ENCODE measurements at regions not wholly inside any gene's neighbourhood (a gene's known extent, or its start where the extent isn't known, plus 50 kb on each side); places are given as distances from the start of the nearest gene placed in this dataset.

DNA sequence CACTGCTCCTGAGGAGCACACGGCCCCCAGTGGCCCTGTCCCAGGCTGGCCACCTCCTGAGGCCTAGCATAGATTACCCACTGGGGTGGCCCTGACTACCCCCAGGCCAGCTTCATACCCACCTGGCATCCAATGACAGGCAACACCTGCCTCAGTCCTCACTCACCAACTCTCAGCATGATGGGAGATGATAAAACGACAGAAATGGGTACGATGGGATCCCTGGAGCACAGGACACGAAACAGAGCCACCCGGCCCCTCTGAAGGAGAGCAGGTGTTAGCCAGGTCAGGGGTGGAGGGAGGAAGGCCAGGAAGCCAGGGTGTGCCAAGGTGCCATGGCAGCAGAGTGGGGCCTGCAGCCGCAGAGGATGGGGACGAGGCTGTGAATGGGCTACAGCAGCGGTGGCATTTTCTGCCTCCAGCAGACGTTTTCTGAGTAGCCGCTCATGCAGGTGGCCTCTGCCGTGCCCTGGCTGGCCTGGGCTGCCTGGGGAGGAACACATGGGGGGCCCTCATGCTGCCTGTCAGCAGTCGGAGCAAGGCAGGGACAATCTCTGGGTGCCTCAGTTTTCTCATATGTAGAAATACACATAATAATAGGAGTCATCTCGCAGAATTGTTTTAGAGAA is 50.2 kb upstream of the FGF3 start:
- H3K27ac ChIP-seq, result no peak overlapping the region
- TF ChIP-seq, protein P1, sequence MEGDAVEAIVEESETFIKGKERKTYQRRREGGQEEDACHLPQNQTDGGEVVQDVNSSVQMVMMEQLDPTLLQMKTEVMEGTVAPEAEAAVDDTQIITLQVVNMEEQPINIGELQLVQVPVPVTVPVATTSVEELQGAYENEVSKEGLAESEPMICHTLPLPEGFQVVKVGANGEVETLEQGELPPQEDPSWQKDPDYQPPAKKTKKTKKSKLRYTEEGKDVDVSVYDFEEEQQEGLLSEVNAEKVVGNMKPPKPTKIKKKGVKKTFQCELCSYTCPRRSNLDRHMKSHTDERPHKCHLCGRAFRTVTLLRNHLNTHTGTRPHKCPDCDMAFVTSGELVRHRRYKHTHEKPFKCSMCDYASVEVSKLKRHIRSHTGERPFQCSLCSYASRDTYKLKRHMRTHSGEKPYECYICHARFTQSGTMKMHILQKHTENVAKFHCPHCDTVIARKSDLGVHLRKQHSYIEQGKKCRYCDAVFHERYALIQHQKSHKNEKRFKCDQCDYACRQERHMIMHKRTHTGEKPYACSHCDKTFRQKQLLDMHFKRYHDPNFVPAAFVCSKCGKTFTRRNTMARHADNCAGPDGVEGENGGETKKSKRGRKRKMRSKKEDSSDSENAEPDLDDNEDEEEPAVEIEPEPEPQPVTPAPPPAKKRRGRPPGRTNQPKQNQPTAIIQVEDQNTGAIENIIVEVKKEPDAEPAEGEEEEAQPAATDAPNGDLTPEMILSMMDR (conservative IDR thresholded peaks at IDR 0.05), result no peak

DNA sequence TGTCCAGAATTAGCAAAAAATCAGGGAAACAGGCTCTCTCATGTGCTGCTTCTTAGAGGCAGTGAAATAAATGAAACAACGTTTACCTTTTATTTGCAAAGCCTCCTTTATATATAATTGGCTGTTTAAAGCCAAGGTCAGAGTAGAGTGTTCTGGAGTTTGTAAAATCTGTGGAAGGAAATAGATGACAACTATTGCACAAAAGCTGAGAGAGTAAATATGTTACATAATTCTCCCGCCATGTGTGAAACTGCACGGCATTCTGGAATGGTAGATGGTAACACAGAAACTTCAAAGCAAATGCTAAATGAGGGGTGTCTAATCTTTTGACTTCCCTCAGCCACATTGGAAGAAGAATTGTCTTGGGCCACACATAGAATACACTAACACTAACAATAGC is 51.5 kb upstream of the FGF3 start:
- H3K27ac ChIP-seq, result no peak overlapping the region
- TF ChIP-seq, protein P1 (conservative IDR thresholded peaks at IDR 0.05), result no peak

DNA sequence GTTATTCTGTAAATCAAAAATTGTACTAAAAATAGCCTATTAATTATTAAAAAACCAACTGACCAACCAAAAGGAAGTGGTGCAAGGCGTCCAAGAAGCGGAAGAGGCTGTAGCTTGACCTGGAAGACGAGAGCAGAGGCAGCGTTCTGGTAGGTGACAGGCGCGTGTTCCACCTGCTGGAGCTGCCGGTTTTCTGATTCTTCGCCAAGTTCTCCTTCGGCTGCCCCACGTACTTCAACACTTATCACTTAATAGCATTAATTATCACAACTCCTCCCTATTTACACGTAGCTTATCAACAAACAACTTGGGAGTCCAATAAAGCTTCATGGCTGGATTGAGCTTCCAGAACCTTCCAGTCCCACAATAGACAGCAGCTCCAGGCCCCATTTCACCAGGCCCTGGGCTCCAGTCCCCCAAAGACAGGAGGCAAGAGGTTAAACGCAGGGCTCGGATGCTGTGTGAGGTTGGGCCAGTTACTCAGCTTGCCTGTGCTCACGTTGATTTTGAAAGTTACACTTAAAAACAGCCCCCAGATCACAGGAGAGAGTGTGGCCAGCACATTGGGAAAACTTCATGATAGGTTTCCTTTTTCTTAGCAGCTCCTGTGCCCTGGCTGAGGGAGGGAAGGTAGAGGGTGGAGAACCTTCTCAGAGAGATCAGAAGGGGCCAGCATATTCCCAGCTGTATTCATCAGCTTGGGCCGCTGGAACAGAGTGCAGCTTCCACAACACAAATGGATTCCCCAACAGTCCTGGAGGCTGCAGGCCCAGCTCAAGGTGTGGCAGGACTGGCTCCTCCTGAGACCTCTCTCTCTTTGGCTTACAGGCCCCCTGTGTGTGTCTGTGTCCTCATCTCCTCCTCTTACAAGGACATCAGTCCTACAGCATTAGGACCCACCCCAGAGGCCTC is 54.2 kb upstream of the FGF3 start:
- no peak overlapping the region for H3K27ac ChIP-seq
- TF ChIP-seq, protein P1 (conservative IDR thresholded peaks at IDR 0.05), result no peak

DNA sequence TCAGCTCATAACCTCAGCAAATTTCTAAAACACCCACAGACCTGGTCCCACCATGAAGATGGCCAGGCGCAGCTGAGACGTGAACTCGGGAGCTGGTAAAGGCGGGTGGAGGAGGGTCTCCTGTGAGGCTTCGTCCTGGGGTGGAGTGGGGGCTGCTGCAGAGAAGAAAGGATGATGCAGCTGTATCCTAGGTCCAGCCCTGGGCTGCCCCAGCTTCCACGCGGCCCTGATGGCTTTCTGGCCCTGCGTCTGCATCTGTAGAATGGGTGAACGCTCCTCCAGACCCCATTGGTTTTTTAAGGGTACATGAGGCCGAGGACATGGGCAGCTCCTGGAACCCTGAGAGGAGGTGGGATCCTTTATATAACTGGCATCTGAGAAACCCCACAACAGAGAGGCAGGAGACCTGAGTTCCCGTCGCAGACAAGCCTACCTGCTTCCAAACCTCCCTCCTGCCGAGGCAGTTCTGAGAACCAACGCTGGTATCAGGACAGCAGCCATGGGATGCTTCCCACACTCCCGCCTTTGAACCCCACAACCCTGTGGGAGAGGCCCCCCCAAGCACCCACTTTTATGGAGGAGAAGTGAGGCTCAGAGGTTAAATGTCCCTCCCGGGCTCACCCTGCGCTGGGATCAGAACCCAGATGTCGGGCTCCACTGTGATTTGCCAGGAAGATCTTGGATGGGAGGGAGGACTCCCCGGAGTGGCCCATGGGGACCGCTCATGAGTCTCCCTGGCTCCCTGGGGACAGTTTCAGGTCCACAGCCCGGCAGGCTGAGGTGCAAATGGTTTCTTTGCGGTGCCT is 55.2 kb upstream of the FGF3 start:
- TF ChIP-seq, protein P1 (conservative IDR thresholded peaks at IDR 0.05), result no peak
- no peak overlapping the region for H3K27ac ChIP-seq

DNA sequence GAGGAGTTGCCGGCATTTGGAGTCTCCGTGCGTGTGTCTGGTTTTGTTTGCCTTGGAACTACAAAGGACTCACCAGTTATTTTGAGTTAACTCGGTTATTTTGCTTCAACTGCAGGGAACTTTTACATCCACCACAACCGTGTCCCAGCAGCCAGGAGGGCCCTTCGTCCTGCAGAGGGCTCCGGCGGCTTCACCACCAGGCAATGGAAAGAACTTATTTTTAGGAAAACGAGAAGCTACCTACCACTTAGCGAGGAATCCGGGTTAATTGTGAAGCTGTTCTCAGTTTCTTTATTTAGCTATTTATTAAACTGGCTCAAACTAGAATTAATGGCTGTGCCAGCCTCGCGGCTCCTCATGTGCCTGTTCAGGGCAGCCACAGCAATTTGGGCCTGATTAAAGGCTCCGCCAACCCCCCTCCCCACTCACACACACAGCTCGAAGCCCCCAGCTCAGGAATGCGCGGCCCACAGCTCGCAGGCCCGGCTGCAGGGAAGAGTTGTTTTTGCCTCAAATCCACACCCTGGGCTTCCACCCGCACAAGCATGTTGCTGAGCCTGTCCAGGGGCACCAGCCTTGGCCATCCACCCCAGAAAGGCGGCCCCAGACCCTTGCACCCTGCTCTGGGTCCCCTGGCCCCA is 55.9 kb upstream of the FGF3 start:
- no peak overlapping the region for H3K27ac ChIP-seq
- TF ChIP-seq, protein P1 (conservative IDR thresholded peaks at IDR 0.05), result no peak

DNA sequence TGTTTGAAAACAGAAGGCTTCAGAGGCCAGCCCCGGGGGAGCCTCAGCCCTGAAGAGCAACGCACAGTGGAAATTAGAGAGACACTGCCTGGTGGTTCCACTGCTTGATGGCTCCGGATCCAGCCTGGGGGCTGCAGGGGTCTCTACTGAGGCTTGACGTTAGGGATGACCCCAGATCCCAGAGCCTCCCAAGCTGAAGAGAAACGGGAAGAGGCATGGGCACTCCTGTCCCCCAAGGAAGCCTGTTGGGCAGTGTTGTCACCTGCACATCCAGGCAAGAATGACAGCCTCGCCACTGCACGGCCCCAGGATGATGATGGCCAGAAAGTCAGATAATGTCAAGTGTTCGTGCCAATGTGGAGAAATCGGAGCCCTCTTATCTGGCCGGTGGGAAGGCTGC is 56.8 kb upstream of the FGF3 start:
- TF ChIP-seq, protein P1 (conservative IDR thresholded peaks at IDR 0.05), result no peak
- no peak overlapping the region for H3K27ac ChIP-seq

All from VCaP (cell line).